ENCODE measurements at regions not wholly inside any gene's neighbourhood (a gene's known extent, or its start where the extent isn't known, plus 50 kb on each side); places are given as distances from the start of the nearest gene placed in this dataset.

DNA sequence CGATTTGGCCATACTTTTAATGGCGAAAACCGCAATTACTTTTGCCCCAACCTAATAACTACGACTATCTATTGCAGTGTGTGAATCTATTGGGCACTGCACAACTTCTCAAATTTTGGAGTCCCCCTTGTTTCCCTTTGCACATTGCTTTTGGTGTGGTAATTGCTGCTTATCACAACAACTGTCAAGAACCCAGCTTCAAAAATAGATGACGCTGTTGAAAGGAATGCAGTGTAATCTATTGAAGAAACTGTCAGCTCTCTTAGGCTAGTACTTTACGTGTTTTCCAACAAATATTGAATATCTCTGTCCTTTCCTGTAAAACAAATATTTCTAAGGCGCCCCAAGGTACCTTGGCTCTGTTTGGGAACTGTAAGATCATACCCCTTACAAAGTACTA lies 222.8 kb upstream of the UBE2E2 start:
- Histone ChIP-seq H3K4me2 (ENCODE audit: insufficient read depth, low read length) (no peak overlapping the region), H4K20me1 (ENCODE audit: insufficient read depth, low read length) (no peaks in the 10 kb centered on the region), H2AFZ (ENCODE audit: low read length) (no peak overlapping the region), H3K4me1 (ENCODE audit: insufficient read depth, low read length) (no peaks in the 10 kb centered on the region), H3K4me3 (ENCODE audit: insufficient read depth, low read length) (no peak overlapping the region), H3K36me3 (ENCODE audit: insufficient read depth, low read length) (no peaks in the 10 kb centered on the region), H3K27ac (ENCODE audit: low read depth, low read length) (no peak overlapping the region), H3K9me3 (ENCODE audit: low read depth, low read length) (no peaks in the 10 kb centered on the region), H3K79me2 (ENCODE audit: insufficient read depth, low read length) (no peaks in the 10 kb centered on the region), H3K27me3 (ENCODE audit: insufficient read depth, low read length) (no peaks in the 10 kb centered on the region)
- TF ChIP-seq, protein P1, sequence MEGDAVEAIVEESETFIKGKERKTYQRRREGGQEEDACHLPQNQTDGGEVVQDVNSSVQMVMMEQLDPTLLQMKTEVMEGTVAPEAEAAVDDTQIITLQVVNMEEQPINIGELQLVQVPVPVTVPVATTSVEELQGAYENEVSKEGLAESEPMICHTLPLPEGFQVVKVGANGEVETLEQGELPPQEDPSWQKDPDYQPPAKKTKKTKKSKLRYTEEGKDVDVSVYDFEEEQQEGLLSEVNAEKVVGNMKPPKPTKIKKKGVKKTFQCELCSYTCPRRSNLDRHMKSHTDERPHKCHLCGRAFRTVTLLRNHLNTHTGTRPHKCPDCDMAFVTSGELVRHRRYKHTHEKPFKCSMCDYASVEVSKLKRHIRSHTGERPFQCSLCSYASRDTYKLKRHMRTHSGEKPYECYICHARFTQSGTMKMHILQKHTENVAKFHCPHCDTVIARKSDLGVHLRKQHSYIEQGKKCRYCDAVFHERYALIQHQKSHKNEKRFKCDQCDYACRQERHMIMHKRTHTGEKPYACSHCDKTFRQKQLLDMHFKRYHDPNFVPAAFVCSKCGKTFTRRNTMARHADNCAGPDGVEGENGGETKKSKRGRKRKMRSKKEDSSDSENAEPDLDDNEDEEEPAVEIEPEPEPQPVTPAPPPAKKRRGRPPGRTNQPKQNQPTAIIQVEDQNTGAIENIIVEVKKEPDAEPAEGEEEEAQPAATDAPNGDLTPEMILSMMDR (IDR thresholded peaks at IDR 0.05; ENCODE audit: extremely low read depth, low read depth, low read length) = no peak
- DNase-seq (ENCODE audit: insufficient read length, low spot score, missing footprints) = no peak

DNA sequence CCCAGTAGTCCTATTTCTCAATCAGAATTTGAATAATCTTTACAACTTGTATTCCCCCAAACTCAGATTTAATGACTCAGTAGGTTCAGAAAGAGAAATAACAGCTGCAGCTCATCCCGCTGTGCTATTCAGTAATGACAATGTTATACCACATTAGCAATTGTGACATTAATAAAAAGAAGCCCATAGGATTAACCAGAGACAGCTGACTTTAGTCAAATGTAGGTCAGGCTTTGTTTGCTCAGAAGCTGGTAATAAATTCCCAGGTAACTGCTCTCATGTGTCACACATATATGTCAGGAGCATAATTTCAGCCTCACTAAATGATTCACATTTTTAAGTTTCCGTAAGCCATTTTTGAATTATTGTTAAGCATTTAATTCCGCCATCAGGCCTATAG lies 222.0 kb upstream of the UBE2E2 start:
- H3K79me2 ChIP-seq (ENCODE audit: insufficient read depth, low read length) = no peaks in the 10 kb centered on the region
- no peak overlapping the region for H3K4me3 ChIP-seq (ENCODE audit: insufficient read depth, low read length)
- no peaks in the 10 kb centered on the region for H4K20me1 ChIP-seq (ENCODE audit: insufficient read depth, low read length)
- H3K36me3 ChIP-seq (ENCODE audit: insufficient read depth, low read length) = no peaks in the 10 kb centered on the region
- H3K9me3 ChIP-seq (ENCODE audit: low read depth, low read length) = no peaks in the 10 kb centered on the region
- no peak overlapping the region for H2AFZ ChIP-seq (ENCODE audit: low read length)
- no peak for DNase-seq (ENCODE audit: insufficient read length, low spot score, missing footprints)
- no peak overlapping the region for H3K4me2 ChIP-seq (ENCODE audit: insufficient read depth, low read length)
- H3K27me3 ChIP-seq (ENCODE audit: insufficient read depth, low read length) = no peaks in the 10 kb centered on the region
- H3K4me1 ChIP-seq (ENCODE audit: insufficient read depth, low read length) = no peaks in the 10 kb centered on the region
- H3K27ac ChIP-seq (ENCODE audit: low read depth, low read length) = no peak overlapping the region
- TF ChIP-seq, protein P1 (IDR thresholded peaks at IDR 0.05; ENCODE audit: extremely low read depth, low read depth, low read length) = no peak

DNA sequence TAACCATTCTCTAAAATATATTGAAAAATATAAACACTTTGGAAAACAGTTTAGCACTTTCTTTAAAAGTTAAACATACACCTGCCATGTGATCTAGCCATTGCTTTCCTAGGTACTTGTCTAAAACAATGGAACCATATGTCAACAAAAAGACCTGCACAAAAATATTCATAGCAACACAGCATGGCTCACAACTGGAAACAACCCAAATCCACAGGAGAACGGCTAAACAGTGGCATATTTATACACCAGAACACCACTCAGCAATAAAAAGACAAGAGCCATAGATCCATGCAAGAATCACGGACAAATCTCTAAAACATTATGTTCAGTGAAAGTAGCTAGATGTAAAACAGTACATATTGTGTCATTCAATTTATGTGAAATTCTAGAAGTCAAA lies 221.3 kb upstream of the UBE2E2 start:
- no peaks in the 10 kb centered on the region for H3K4me1 ChIP-seq (ENCODE audit: insufficient read depth, low read length)
- H3K4me2 ChIP-seq (ENCODE audit: insufficient read depth, low read length) = no peak overlapping the region
- H2AFZ ChIP-seq (ENCODE audit: low read length) = no peak overlapping the region
- H3K9me3 ChIP-seq (ENCODE audit: low read depth, low read length) = no peaks in the 10 kb centered on the region
- H3K36me3 ChIP-seq (ENCODE audit: insufficient read depth, low read length) = no peaks in the 10 kb centered on the region
- H3K27me3 ChIP-seq (ENCODE audit: insufficient read depth, low read length) = no peaks in the 10 kb centered on the region
- H3K79me2 ChIP-seq (ENCODE audit: insufficient read depth, low read length) = no peaks in the 10 kb centered on the region
- TF ChIP-seq, protein P1 (IDR thresholded peaks at IDR 0.05; ENCODE audit: extremely low read depth, low read depth, low read length) = no peak
- no peak overlapping the region for H3K27ac ChIP-seq (ENCODE audit: low read depth, low read length)
- no peak overlapping the region for H3K4me3 ChIP-seq (ENCODE audit: insufficient read depth, low read length)
- no peaks in the 10 kb centered on the region for H4K20me1 ChIP-seq (ENCODE audit: insufficient read depth, low read length)
- DNase-seq (ENCODE audit: insufficient read length, low spot score, missing footprints) = no peak

DNA sequence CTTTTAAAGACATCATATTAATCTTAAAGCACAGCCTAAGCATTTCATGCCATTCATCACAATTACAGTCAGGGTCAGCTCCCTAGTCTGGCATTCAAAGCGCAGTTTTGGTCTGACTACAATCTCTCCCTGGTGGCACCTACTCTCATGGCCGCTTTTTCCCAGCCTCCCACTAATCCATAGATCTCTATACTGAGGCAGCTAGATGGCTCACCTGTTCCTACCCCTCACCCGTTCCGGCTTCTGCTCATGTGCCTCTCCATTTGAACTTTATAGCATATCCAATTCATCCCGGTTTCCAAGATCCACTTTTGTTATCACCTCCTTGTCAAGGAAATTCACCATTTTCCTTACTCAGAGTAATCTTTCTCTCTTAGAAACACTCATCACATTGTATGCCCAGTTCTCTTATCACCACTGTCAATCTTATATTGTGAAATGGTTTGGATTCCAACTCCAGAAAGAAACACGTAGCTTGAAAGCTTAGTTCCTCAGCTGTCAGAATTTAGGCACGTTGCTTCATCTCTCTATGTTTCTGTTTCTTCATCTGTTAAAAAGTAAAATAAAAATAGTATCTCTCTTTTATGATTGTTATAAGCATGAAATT lies 220.0 kb upstream of the UBE2E2 start:
- Histone ChIP-seq H3K4me2 (ENCODE audit: insufficient read depth, low read length) (no peak overlapping the region), H3K79me2 (ENCODE audit: insufficient read depth, low read length) (no peaks in the 10 kb centered on the region), H3K27ac (ENCODE audit: low read depth, low read length) (no peak overlapping the region), H3K36me3 (ENCODE audit: insufficient read depth, low read length) (no peaks in the 10 kb centered on the region), H3K4me3 (ENCODE audit: insufficient read depth, low read length) (no peak overlapping the region), H4K20me1 (ENCODE audit: insufficient read depth, low read length) (no peaks in the 10 kb centered on the region), H3K9me3 (ENCODE audit: low read depth, low read length) (no peaks in the 10 kb centered on the region), H3K27me3 (ENCODE audit: insufficient read depth, low read length) (no peaks in the 10 kb centered on the region), H3K4me1 (ENCODE audit: insufficient read depth, low read length) (no peaks in the 10 kb centered on the region), H2AFZ (ENCODE audit: low read length) (no peak overlapping the region)
- no peak for DNase-seq (ENCODE audit: insufficient read length, low spot score, missing footprints)
- TF ChIP-seq, protein P1 (IDR thresholded peaks at IDR 0.05; ENCODE audit: extremely low read depth, low read depth, low read length) = no peak
